ENCODE measurements at regions not wholly inside any gene's neighbourhood (a gene's known extent, or its start where the extent isn't known, plus 50 kb on each side); places are given as distances from the start of the nearest gene placed in this dataset.
"Not testable (repeated sequence)": the region's sequence is repeated elsewhere in the genome, so short reads cannot be mapped to it uniquely, and the experiment has no call there.

GRCh38 chr9:134530724-134531123 is 110.9 kb upstream of the COL5A1 start:
- no peak for DNase-seq (ENCODE audit: low read depth)
- no peak overlapping the region for H3K4me3 ChIP-seq (ENCODE audit: low read length)
- TF ChIP-seq CTCF (conservative IDR thresholded peaks at IDR 0.05; ENCODE audit: low read length): no peak

GRCh38 chr9:134531220-134531970 is 110.2 kb upstream of the COL5A1 start:
- DNase-seq (ENCODE audit: low read depth): peak; percentile 70
- no peak overlapping the region for H3K4me3 ChIP-seq (ENCODE audit: low read length)
- TF ChIP-seq CTCF (conservative IDR thresholded peaks at IDR 0.05; ENCODE audit: low read length): peak; percentile 57

GRCh38 chr9:134532084-134532483 is 109.5 kb upstream of the COL5A1 start:
- DNase-seq (ENCODE audit: low read depth): no peak
- no peak for TF ChIP-seq CTCF (conservative IDR thresholded peaks at IDR 0.05; ENCODE audit: low read length)
- no peak overlapping the region for H3K4me3 ChIP-seq (ENCODE audit: low read length)

GRCh38 chr9:134532661-134533060 is 108.9 kb upstream of the COL5A1 start:
- not testable (repeated sequence) for H3K4me3 ChIP-seq (ENCODE audit: low read length); DNase-seq (ENCODE audit: low read depth)

- TF ChIP-seq CTCF (conservative IDR thresholded peaks at IDR 0.05; ENCODE audit: low read length): no peak
- no peak overlapping the region for H3K4me3 ChIP-seq (ENCODE audit: low read length)
- DNase-seq (ENCODE audit: low read depth): no peak
Observed at GRCh38 chr9:134533850-134534588, 107.6 kb upstream of the COL5A1 start.

GRCh38 chr9:134534661-134535080 is 106.9 kb upstream of the COL5A1 start:
- TF ChIP-seq CTCF (conservative IDR thresholded peaks at IDR 0.05; ENCODE audit: low read length): no peak
- H3K4me3 ChIP-seq (ENCODE audit: low read length): no peak overlapping the region
- DNase-seq (ENCODE audit: low read depth): no peak

GRCh38 chr9:134535171-134535570 is 106.4 kb upstream of the COL5A1 start:
- no peak for TF ChIP-seq CTCF (conservative IDR thresholded peaks at IDR 0.05; ENCODE audit: low read length)
- no peak overlapping the region for H3K4me3 ChIP-seq (ENCODE audit: low read length)

More at GRCh38 chr9:134535171-134535570, 106.4 kb upstream of the COL5A1 start:
- DNase-seq (ENCODE audit: low read depth): no peak

All from AG10803 (cell line).